HEK293 (cell line): ENCODE measurements at regions not wholly inside any gene's neighbourhood (a gene's known extent, or its start where the extent isn't known, plus 50 kb on each side); places are given as distances from the start of the nearest gene placed in this dataset.
"Not testable (repeated sequence)": the region's sequence is repeated elsewhere in the genome, so short reads cannot be mapped to it uniquely, and the experiment has no call there.

Experiments used
- CTCF ChIA-PET: fragments of 350-600 bp; formaldehyde crosslinking; extraction: SDS; loops from one replicate; lab custom pipeline; 2021; ENCODE audit warnings: antibody characterized with exemption; lab: Yijun Ruan, JAX
- POLR2A ChIA-PET: fragments of 300-600 bp; formaldehyde crosslinking; extraction: SDS; loops from one replicate; lab custom pipeline; 2020; ENCODE audit warnings: antibody characterized with exemption, inconsistent platforms; lab: Yijun Ruan, JAX
- H3K27ac ChIP-seq: fragments of 200-500 bp; sonication (Bioruptor generic); 2 replicates; pipeline ENCODE4 v1.5.1; 2014; ENCODE audit warnings: low read depth, low read length, control low read depth, inconsistent platforms; ENCODE audit errors: extremely low read depth
- H3K36me3 ChIP-seq, 2 experiments: fragments of 200-500 bp in 1 of 2; sonication (Bioruptor generic) in 1 of 2; 1 replicate in 1 of 2; 2 replicates in 1 of 2; pipeline ENCODE4 v1.5.1; 2014 to 2017; ENCODE audit warnings: inconsistent platforms in 2 of 2, low read length in 2 of 2; ENCODE audit not compliant: control insufficient read depth in 2 of 2, insufficient read depth in 1 of 2
- H3K4me1 ChIP-seq: fragments of 200-500 bp; sonication (Bioruptor generic); 2 replicates; pipeline ENCODE4 v1.5.1; 2014; ENCODE audit warnings: mild to moderate bottlenecking, low read length, inconsistent platforms; ENCODE audit not compliant: control insufficient read depth, insufficient read depth
- H3K4me3 ChIP-seq: 2 replicates; pipeline ENCODE4 v1.5.1; 2011; ENCODE audit warnings: low read depth, mild to moderate bottlenecking, control low read depth, low read length, moderate library complexity
- H3K9me3 ChIP-seq: fragments of 200-500 bp; sonication (Bioruptor generic); 2 replicates; pipeline ENCODE4 v1.5.1; 2014; ENCODE audit warnings: low read depth, low read length, inconsistent platforms; ENCODE audit not compliant: control insufficient read depth, insufficient read depth
- FEZF1 ChIP-seq: fragments of 450-650 bp; formaldehyde crosslinking; IDR thresholded peaks from 2 replicates; pipeline ENCODE4 v1.5.1; 2016; ENCODE audit warnings: missing biosample characterization, missing genetic modification characterization
- GLI4 ChIP-seq: fragments of 450-650 bp; formaldehyde crosslinking; IDR thresholded peaks from 2 replicates; pipeline ENCODE4 v1.5.1; 2016; ENCODE audit warnings: missing biosample characterization, missing genetic modification characterization
- GLIS2 ChIP-seq: fragments of 450-650 bp; formaldehyde crosslinking; IDR thresholded peaks from 2 replicates; pipeline ENCODE4 v1.5.1; 2016; ENCODE audit warnings: missing biosample characterization, missing genetic modification characterization
- HOXA7 ChIP-seq: sonication (generic); formaldehyde crosslinking; IDR thresholded peaks from 2 replicates; pipeline ENCODE4 v1.8.1; 2022; ENCODE audit warnings: missing genetic modification reagents, borderline replicate concordance
- PATZ1 ChIP-seq: fragments of 450-650 bp; formaldehyde crosslinking; IDR thresholded peaks from 2 replicates; pipeline ENCODE4 v1.5.1; 2016; ENCODE audit warnings: missing biosample characterization, missing genetic modification characterization
- PRDM1 ChIP-seq: fragments of 450-650 bp; formaldehyde crosslinking; IDR thresholded peaks from 2 replicates; pipeline ENCODE4; 2016; ENCODE audit warnings: missing biosample characterization, missing genetic modification characterization
- PRDM4 ChIP-seq: fragments of 450-650 bp; formaldehyde crosslinking; IDR thresholded peaks from 2 replicates; pipeline ENCODE4 v1.5.1; 2017; ENCODE audit warnings: missing biosample characterization, missing genetic modification characterization
- TSHZ1 ChIP-seq: fragments of 450-650 bp; formaldehyde crosslinking; IDR thresholded peaks from 2 replicates; pipeline ENCODE4 v1.5.1; 2016; ENCODE audit warnings: missing biosample characterization, missing genetic modification characterization, borderline replicate concordance
- ZNF10 ChIP-seq: fragments of 450-650 bp; formaldehyde crosslinking; IDR thresholded peaks from 2 replicates; pipeline ENCODE4 v1.5.1; 2017; ENCODE audit warnings: missing biosample characterization, missing genetic modification characterization
- ZNF112 ChIP-seq: fragments of 450-650 bp; formaldehyde crosslinking; IDR thresholded peaks from 2 replicates; pipeline ENCODE4 v1.5.0; 2017; ENCODE audit warnings: missing biosample characterization, missing genetic modification characterization
- ZNF16 ChIP-seq: fragments of 450-650 bp; formaldehyde crosslinking; IDR thresholded peaks from 2 replicates; pipeline ENCODE4 v1.5.1; 2016; ENCODE audit warnings: low read depth, missing biosample characterization, missing genetic modification characterization
- ZNF26 ChIP-seq: fragments of 450-650 bp; formaldehyde crosslinking; IDR thresholded peaks from 2 replicates; pipeline ENCODE4 v1.5.1; 2016; ENCODE audit warnings: missing biosample characterization, missing genetic modification characterization
- ZNF473 ChIP-seq: fragments of 450-650 bp; formaldehyde crosslinking; IDR thresholded peaks from 2 replicates; pipeline ENCODE4 v1.5.1; 2017; ENCODE audit warnings: missing biosample characterization, missing genetic modification characterization
- ZNF529 ChIP-seq: fragments of 450-650 bp; formaldehyde crosslinking; IDR thresholded peaks from 2 replicates; pipeline ENCODE4 v1.5.1; 2017; ENCODE audit warnings: missing genetic modification characterization, missing biosample characterization; ENCODE audit not compliant: insufficient replicate concordance
- ZNF555 ChIP-seq: fragments of 450-650 bp; formaldehyde crosslinking; conservative IDR thresholded peaks from 2 replicates; pipeline ENCODE4 v1.5.1; 2017; ENCODE audit warnings: missing biosample characterization, mild to moderate bottlenecking, missing genetic modification characterization, inconsistent platforms
- ZNF596 ChIP-seq: fragments of 450-650 bp; IDR thresholded peaks from 2 replicates; pipeline ENCODE4 v1.5.0; 2018; ENCODE audit warnings: missing biosample characterization, mild to moderate bottlenecking, missing genetic modification characterization, moderate library complexity
- ZNF776 ChIP-seq: fragments of 450-650 bp; formaldehyde crosslinking; IDR thresholded peaks from 2 replicates; pipeline ENCODE4 v1.5.0; 2017; ENCODE audit warnings: missing biosample characterization, missing genetic modification characterization, borderline replicate concordance
- ZSCAN5A ChIP-seq: fragments of 450-650 bp; formaldehyde crosslinking; IDR thresholded peaks from 2 replicates; pipeline ENCODE4 v1.5.1; 2016; ENCODE audit warnings: missing biosample characterization, missing genetic modification characterization

GRCh38 chr20:5471866-5472265 lies 138.9 kb downstream of the GPCPD1 start:
- H3K36me3 ChIP-seq, H3K4me3 ChIP-seq, H3K27ac ChIP-seq, POLR2A ChIA-PET, H3K4me1 ChIP-seq, H3K9me3 ChIP-seq: not testable (repeated sequence)
- CTCF ChIA-PET, result interaction anchor here (0.6 kb wide), 1 partner anchor 605 kb away, joined by 3 read pairs; no protein-coding TSS in a partner anchor

GRCh38 chr20:5471368-5471767 lies 139.4 kb downstream of the GPCPD1 start:
- ChIA-PET POLR2A (no interaction called here), CTCF (interaction anchor here (0.6 kb wide), 1 partner anchor 606 kb away, joined by 3 read pairs; no protein-coding TSS in a partner anchor)
- no peak for TF ChIP-seq ZNF10 (tag by site-specific recombination)
- TF ChIP-seq ZNF112 (tag by site-specific recombination), result no peak
- no peak for TF ChIP-seq GLIS2 (tag by site-specific recombination)
- no peak for TF ChIP-seq FEZF1 (tag by site-specific recombination)
- no peak for TF ChIP-seq ZNF26
- no peak for TF ChIP-seq ZNF596 (tag by site-specific recombination)
- 0 out of 2 replicates have a peak, but pooled peaks cover 2% of the 10 kb centered on the region for H3K4me1 ChIP-seq
- no peak overlapping the region for H3K27ac ChIP-seq
- no peak overlapping the region for H3K4me3 ChIP-seq
- H3K9me3 ChIP-seq, result no peaks in the 10 kb centered on the region
- no peaks in the 10 kb centered on the region for H3K36me3 ChIP-seq

- Histone ChIP-seq H3K36me3 (no peaks in the 10 kb centered on the region), H3K4me1 (0 out of 2 replicates have a peak, but pooled peaks cover 2% of the 10 kb centered on the region), H3K27ac (no peak overlapping the region), H3K9me3 (no peaks in the 10 kb centered on the region), H3K4me3 (no peak overlapping the region)
- CTCF ChIA-PET, result no interaction called here
- POLR2A ChIA-PET, result no interaction called here
- no peak for TF ChIP-seq PRDM4 (tag by site-specific recombination)
- no peak for TF ChIP-seq TSHZ1
- TF ChIP-seq ZNF776 (tag by site-specific recombination), result no peak
- no peak for TF ChIP-seq GLI4 (tag by site-specific recombination)
- no peak for TF ChIP-seq ZNF555 (tag by site-specific recombination)
- TF ChIP-seq GLIS2 (tag by site-specific recombination), result no peak
- TF ChIP-seq ZNF529 (tag by site-specific recombination), result no peak
- TF ChIP-seq ZNF16, result no peak
- no peak for TF ChIP-seq HOXA7 (CRISPR knock-in tag)
- TF ChIP-seq ZNF473, result no peak
- TF ChIP-seq PATZ1 (tag by site-specific recombination), result no peak
- TF ChIP-seq ZSCAN5A (tag by site-specific recombination), result no peak
- no peak for TF ChIP-seq PRDM1 (tag by site-specific recombination)
Observed at GRCh38 chr20:5470943-5471342, 139.9 kb downstream of the GPCPD1 start.
